Astrocyte (in vitro differentiated cells and primary cell): ENCODE measurements at regions not wholly inside any gene's neighbourhood (a gene's known extent, or its start where the extent isn't known, plus 50 kb on each side); places are given as distances from the start of the nearest gene placed in this dataset.

Source experiments
- EZH2 ChIP-seq: IDR thresholded peaks from 2 replicates; pipeline ENCODE4 v1.6.1; 2012; ENCODE audit warnings: mild to moderate bottlenecking, low read length, inconsistent platforms; ENCODE audit not compliant: insufficient read depth
- TF ChIP-seq, protein P1 (sequence below): IDR thresholded peaks from 2 replicates; pipeline ENCODE4 v1.5.1; 2011; ENCODE audit warnings: low read depth, mild to moderate bottlenecking, inconsistent platforms, low read length, moderate library complexity; ENCODE audit not compliant: insufficient read depth

DNA sequence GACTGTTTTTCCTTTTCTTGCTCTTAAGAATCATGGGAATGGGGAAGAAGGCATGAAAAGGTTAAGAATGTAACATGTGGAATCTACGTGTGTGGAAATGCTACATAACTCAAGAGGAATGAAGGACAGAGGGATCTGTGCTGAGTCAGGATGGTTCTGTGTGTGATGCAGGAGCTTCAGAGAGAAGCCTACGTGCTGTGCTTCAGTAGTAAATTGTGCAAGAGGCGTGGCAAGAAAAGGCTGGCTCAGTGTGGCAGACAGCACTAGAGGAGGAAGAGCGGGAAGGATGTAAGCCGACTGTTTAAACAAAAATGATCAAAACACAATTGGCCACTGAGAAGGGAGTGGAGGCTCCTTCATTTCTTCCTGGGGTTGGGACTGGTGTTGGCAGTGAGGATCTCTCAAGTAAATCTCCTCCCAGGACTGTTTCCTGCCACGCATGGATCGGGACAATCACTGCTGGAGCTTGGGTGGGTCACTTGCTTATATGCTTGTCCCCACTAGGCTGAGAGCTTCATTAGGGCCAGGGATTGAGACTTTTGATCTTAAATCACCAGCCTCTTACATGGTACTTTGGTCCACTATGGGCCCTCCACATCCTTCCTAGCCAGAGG, 59.4 kb upstream of the BASP1 start:
- TF ChIP-seq, protein P1, sequence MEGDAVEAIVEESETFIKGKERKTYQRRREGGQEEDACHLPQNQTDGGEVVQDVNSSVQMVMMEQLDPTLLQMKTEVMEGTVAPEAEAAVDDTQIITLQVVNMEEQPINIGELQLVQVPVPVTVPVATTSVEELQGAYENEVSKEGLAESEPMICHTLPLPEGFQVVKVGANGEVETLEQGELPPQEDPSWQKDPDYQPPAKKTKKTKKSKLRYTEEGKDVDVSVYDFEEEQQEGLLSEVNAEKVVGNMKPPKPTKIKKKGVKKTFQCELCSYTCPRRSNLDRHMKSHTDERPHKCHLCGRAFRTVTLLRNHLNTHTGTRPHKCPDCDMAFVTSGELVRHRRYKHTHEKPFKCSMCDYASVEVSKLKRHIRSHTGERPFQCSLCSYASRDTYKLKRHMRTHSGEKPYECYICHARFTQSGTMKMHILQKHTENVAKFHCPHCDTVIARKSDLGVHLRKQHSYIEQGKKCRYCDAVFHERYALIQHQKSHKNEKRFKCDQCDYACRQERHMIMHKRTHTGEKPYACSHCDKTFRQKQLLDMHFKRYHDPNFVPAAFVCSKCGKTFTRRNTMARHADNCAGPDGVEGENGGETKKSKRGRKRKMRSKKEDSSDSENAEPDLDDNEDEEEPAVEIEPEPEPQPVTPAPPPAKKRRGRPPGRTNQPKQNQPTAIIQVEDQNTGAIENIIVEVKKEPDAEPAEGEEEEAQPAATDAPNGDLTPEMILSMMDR: no peak
- no peak for TF ChIP-seq EZH2
